Testis (tissue), 2 donors: ENCODE measurements at regions not wholly inside any gene's neighbourhood (a gene's known extent, or its start where the extent isn't known, plus 50 kb on each side); places are given as distances from the start of the nearest gene placed in this dataset.

Experiments
- DNase-seq: peaks from one replicate; pipeline ENCODE4 v3.0.0-alpha.2; 2019
- H3K27ac ChIP-seq, 2 donors: fragments of 200-600 bp; sonication (generic); one replicate each; pipeline ENCODE4 v1.5.1; 2019
- H3K27me3 ChIP-seq: fragments of 200-600 bp; sonication (generic); one replicate; pipeline ENCODE4 v1.5.1; 2019
- H3K36me3 ChIP-seq: fragments of 200-600 bp; sonication (generic); one replicate; pipeline ENCODE4 v1.5.1; 2017; ENCODE audit warnings: low read depth; ENCODE audit errors: missing control alignments
- H3K4me1 ChIP-seq: fragments of 200-600 bp; sonication (generic); one replicate; pipeline ENCODE4 v1.5.1; 2019
- H3K4me3 ChIP-seq, 2 donors: fragments of 200-600 bp; sonication (generic); one replicate each; pipeline ENCODE4 v1.5.1; 2017 to 2019
- H3K9me3 ChIP-seq: fragments of 200-600 bp; sonication (generic); one replicate; pipeline ENCODE4 v1.5.1; 2017
- POLR2A ChIP-seq: fragments of 450-650 bp; IDR thresholded peaks from one replicate; pipeline ENCODE4 v1.6.1; 2017; ENCODE audit warnings: antibody characterized with exemption, mild to moderate bottlenecking, moderate library complexity
- WGBS, 2 donors: methylation state at CpG; one replicate each; pipeline ENCODE4 v1.1.5; 2018; 5-methylcytosine and 5-hydroxymethylcytosine counted together
- intact Hi-C: fragments of 100-400 bp; cut with DNase I; formaldehyde crosslinking; loops from one replicate; pipeline ENCODE4 v1.15.1; 2023; ENCODE audit warnings: low total_unique reads
- TF ChIP-seq, protein P1 (sequence below), 3 experiments: fragments of 450-650 bp in 2 of 3; fragments of 200-600 bp in 1 of 3; sonication (generic) in 1 of 3; IDR thresholded peaks; one replicate each; pipeline ENCODE4 v1.5.1; 2016 to 2019; ENCODE audit warnings: antibody characterized with exemption in 3 of 3, mild to moderate bottlenecking in 2 of 3, moderate library complexity in 1 of 3

DNA sequence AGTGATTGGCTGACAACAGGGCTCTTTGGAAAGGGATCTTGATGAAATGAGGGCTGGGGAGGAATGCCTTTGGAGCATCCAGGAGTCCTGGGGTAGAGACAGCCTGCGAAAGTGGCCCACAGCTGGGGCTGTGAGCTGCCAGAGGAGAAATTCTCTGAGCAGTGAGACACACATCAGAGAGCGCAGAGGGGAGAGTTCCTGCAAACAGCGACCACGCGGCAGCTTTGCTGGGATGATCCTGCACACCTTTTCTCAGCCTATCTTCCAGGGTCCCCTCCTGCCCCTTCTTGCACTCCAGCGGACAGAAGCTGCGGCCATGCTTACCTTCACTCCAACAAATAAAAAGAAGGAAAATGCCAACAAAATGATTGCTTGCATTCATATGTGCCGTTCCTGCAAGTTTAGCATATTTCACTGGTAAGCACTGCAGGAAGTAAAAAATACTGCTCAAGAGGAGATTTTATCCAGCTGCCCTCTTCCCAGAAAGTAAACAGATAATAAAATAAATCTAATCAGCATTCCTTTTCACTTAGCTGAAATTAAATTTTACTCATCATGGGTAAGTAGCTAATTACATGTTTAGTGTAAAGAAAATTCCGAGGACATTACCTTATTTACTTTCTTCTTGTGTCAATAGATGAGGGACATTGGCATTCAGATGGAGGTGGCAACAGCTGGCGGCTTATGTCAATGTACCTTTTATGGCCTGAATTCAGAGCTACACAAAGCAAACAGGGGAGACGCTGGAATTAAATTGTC is 339.9 kb upstream of the ARID1B start:
- intact Hi-C loops = no loop called here
- H3K27ac ChIP-seq = no peak overlapping the region
- DNase-seq = no peak
- H3K9me3 ChIP-seq = no peaks in the 10 kb centered on the region
- 45 to 49% methylated on average over 11 of the region's 11 CpGs for WGBS, 2 donors
- no peaks in the 10 kb centered on the region for H3K36me3 ChIP-seq
- H3K4me1 ChIP-seq = no peaks in the 10 kb centered on the region
- no peak overlapping the region for H3K4me3 ChIP-seq
- TF ChIP-seq POLR2A = no peak
- TF ChIP-seq, protein P1, sequence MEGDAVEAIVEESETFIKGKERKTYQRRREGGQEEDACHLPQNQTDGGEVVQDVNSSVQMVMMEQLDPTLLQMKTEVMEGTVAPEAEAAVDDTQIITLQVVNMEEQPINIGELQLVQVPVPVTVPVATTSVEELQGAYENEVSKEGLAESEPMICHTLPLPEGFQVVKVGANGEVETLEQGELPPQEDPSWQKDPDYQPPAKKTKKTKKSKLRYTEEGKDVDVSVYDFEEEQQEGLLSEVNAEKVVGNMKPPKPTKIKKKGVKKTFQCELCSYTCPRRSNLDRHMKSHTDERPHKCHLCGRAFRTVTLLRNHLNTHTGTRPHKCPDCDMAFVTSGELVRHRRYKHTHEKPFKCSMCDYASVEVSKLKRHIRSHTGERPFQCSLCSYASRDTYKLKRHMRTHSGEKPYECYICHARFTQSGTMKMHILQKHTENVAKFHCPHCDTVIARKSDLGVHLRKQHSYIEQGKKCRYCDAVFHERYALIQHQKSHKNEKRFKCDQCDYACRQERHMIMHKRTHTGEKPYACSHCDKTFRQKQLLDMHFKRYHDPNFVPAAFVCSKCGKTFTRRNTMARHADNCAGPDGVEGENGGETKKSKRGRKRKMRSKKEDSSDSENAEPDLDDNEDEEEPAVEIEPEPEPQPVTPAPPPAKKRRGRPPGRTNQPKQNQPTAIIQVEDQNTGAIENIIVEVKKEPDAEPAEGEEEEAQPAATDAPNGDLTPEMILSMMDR (IDR thresholded peaks at IDR 0.05) = no peak
- no peaks in the 10 kb centered on the region for H3K27me3 ChIP-seq

DNA sequence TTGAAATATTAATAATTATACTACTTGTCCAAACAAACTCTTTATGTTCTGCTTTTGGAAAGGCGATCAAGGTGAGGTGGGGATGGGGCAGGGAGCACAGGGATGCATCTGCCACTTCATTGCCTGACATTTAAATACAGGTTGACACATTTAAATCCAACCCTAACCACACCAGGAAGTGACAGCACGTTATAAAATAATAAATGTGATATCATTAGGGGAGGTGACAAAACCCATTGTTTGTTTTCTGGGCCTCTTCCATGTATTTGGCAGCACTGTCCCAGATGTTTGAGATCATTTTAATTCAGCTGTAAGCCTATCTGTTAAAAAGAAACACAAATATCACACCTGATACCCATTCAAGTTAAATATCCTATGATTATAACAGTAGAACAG is 342.4 kb upstream of the ARID1B start:
- intact Hi-C loops = no loop called here
- Histone ChIP-seq H3K4me3 (no peak overlapping the region), H3K27ac (no peak overlapping the region), H3K36me3 (no peaks in the 10 kb centered on the region), H3K27me3 (no peaks in the 10 kb centered on the region), H3K9me3 (no peaks in the 10 kb centered on the region), H3K4me1 (no peaks in the 10 kb centered on the region)
- WGBS, 2 donors = 78 to 86% methylated on average over 2 of the region's 2 CpGs
- TF ChIP-seq POLR2A = no peak
- TF ChIP-seq, protein P1 (IDR thresholded peaks at IDR 0.05) = no peak
- no peak for DNase-seq

DNA sequence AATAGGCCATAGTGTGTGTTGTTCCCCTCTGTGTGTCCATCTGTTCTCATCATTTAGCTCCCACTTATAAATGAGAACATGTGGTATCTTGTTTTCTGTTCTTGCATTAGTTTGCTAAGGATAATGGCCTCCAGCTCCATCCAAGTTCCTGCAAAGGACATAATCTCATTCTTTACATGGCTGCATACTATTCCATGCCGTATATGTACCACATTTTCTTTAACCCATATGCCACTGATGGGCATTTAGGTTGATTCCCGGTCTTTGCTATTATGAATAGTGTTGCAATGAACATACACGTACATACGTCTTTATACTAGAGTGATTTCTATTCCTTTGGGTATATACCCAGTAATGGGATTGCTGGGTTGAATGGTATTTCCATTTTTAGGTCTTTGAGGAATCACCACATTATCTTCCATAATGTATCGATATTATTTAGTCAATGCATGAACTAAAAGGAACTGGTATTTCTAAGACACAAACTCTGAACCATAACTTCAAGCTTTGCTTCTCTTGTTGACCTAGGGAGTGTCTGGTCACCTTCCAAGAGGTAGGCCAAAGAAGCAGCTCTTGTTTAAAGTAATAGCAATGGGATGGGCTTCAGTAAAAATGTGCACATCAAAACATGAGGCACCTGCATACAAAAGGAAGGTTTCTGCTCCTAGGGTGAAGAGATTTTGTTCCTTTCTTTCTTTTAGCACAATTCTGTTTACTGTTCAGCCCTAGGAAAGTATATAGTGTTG is 343.0 kb upstream of the ARID1B start:
- WGBS, 2 donors = 97 to 99% methylated on average over 5 of the region's 5 CpGs
- no peak overlapping the region for H3K4me3 ChIP-seq
- TF ChIP-seq, protein P1 (IDR thresholded peaks at IDR 0.05) = no peak
- TF ChIP-seq POLR2A = no peak
- H3K9me3 ChIP-seq = no peaks in the 10 kb centered on the region
- H3K36me3 ChIP-seq = no peaks in the 10 kb centered on the region
- intact Hi-C loops = no loop called here
- H3K27me3 ChIP-seq = no peaks in the 10 kb centered on the region
- no peaks in the 10 kb centered on the region for H3K4me1 ChIP-seq
- no peak overlapping the region for H3K27ac ChIP-seq
- no peak for DNase-seq

DNA sequence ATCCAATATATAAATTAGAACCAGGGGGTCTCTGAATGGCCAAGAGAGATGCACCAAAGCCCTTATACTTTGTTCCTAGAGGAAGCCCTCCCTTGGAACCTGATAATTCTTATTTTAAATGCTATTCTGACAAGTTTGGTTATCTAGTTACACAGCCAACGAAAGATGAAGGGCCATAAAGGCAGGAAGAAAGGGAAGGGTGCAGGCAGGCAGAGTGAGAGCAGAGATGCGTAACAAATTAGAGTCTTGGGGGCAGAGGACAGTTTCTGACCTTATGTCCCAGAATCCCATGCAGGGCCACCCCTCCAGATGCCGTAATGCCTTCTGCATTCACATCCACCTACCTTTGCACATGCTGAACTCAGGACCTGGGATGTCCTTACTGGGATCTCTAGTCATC is 344.6 kb upstream of the ARID1B start:
- DNase-seq = no peak
- H3K27me3 ChIP-seq = no peaks in the 10 kb centered on the region
- no peaks in the 10 kb centered on the region for H3K36me3 ChIP-seq
- no peaks in the 10 kb centered on the region for H3K9me3 ChIP-seq
- 86 to 89% methylated on average over 3 of the region's 3 CpGs for WGBS, 2 donors
- no peaks in the 10 kb centered on the region for H3K4me1 ChIP-seq
- no peak overlapping the region for H3K27ac ChIP-seq
- TF ChIP-seq, protein P1 (IDR thresholded peaks at IDR 0.05) = no peak
- TF ChIP-seq POLR2A = no peak
- intact Hi-C loops = no loop called here
- no peak overlapping the region for H3K4me3 ChIP-seq
